Stimulated activated CD4-positive, alpha-beta T cell treated with anti-CD3 and anti-CD28 coated beads, Interleukin-4, amount 100 ng/mL, for 48 hours (primary cell): ENCODE measurements at regions not wholly inside any gene's neighbourhood (a gene's known extent, or its start where the extent isn't known, plus 50 kb on each side); places are given as distances from the start of the nearest gene placed in this dataset.

Experiments
- DNase-seq, 2 donors: peaks; one replicate each; pipeline ENCODE4 v3.0.0-alpha.2; 2020; ENCODE audit warnings: low read depth in 2 of 2

- no peak for DNase-seq
Observed at GRCh38 chr1:60376196-60376595, 302.6 kb upstream of the C1orf87 start.

GRCh38 chr1:60374537-60374936, 301.0 kb upstream of the C1orf87 start:
- DNase-seq: no peak

GRCh38 chr1:60367532-60367931, 294.0 kb upstream of the C1orf87 start:
- DNase-seq: no peak

- no peak for DNase-seq
Observed at GRCh38 chr1:60359431-60359830, 285.9 kb upstream of the C1orf87 start.

GRCh38 chr1:60350531-60350930, 277.0 kb upstream of the C1orf87 start:
- no peak for DNase-seq

- no peak for DNase-seq
Observed at GRCh38 chr1:60348884-60349283, 275.3 kb upstream of the C1orf87 start.

- DNase-seq: no peak
Observed at GRCh38 chr1:60345621-60346020, 272.1 kb upstream of the C1orf87 start.

- DNase-seq: no peak
Observed at GRCh38 chr1:60345049-60345448, 271.5 kb upstream of the C1orf87 start.

- no peak for DNase-seq
Observed at GRCh38 chr1:60343736-60344135, 270.2 kb upstream of the C1orf87 start.

GRCh38 chr1:60342569-60342968, 269.0 kb upstream of the C1orf87 start:
- no peak for DNase-seq

- no peak for DNase-seq
Observed at GRCh38 chr1:60341274-60341673, 267.7 kb upstream of the C1orf87 start.

- no peak for DNase-seq
Observed at GRCh38 chr1:60331647-60332046, 258.1 kb upstream of the C1orf87 start.

- DNase-seq: no peak
Observed at GRCh38 chr1:60329651-60330050, 256.1 kb upstream of the C1orf87 start.

GRCh38 chr1:60311838-60312237, 238.3 kb upstream of the C1orf87 start:
- DNase-seq: no peak

- DNase-seq: no peak
Observed at GRCh38 chr1:60299581-60299980, 226.0 kb upstream of the C1orf87 start.

- no peak for DNase-seq
Observed at GRCh38 chr1:60298290-60298689, 224.7 kb upstream of the C1orf87 start.

GRCh38 chr1:60296794-60297193, 223.2 kb upstream of the C1orf87 start:
- DNase-seq: no peak

- DNase-seq: no peak
Observed at GRCh38 chr1:60292140-60292539, 218.6 kb upstream of the C1orf87 start.

- no peak for DNase-seq
Observed at GRCh38 chr1:60290393-60290792, 216.8 kb upstream of the C1orf87 start.

GRCh38 chr1:60287536-60287935, 214.0 kb upstream of the C1orf87 start:
- no peak for DNase-seq

- no peak for DNase-seq
Observed at GRCh38 chr1:60283690-60284089, 210.1 kb upstream of the C1orf87 start.

GRCh38 chr1:60281360-60281932, 207.9 kb upstream of the C1orf87 start:
- DNase-seq: peak; percentile 4 to 11

- DNase-seq: no peak
Observed at GRCh38 chr1:60280819-60281218, 207.2 kb upstream of the C1orf87 start.

- DNase-seq: no peak
Observed at GRCh38 chr1:60280256-60280655, 206.7 kb upstream of the C1orf87 start.
